Neuronal stem cell (in vitro differentiated cells): ENCODE measurements at regions not wholly inside any gene's neighbourhood (a gene's known extent, or its start where the extent isn't known, plus 50 kb on each side); places are given as distances from the start of the nearest gene placed in this dataset.

ENCODE experiments used
- DNase-seq: peaks from one replicate; pipeline ENCODE4 v3.0.0-alpha.2; 2013; ENCODE audit warnings: low spot score
- H2AFZ ChIP-seq: one replicate; pipeline ENCODE4 v1.6.1; 2013; ENCODE audit warnings: mild to moderate bottlenecking, low read length, inconsistent platforms
- H2AK5ac ChIP-seq: 2 replicates; pipeline ENCODE4 v1.6.1; 2013; ENCODE audit warnings: low read depth, mild to moderate bottlenecking, inconsistent platforms, low read length, moderate library complexity, mixed read lengths
- H2BK120ac ChIP-seq: 2 replicates; pipeline ENCODE4 v1.6.1; 2013; ENCODE audit warnings: low read depth, mild to moderate bottlenecking, inconsistent platforms, low read length, moderate library complexity, mixed read lengths
- H2BK12ac ChIP-seq: one replicate; pipeline ENCODE4 v1.6.1; 2013; ENCODE audit warnings: low read length, inconsistent platforms
- H2BK15ac ChIP-seq: 2 replicates; pipeline ENCODE4 v1.6.1; 2013; ENCODE audit warnings: mild to moderate bottlenecking, low read length, inconsistent platforms, mixed read lengths
- H2BK5ac ChIP-seq: one replicate; pipeline ENCODE4 v1.6.1; 2013; ENCODE audit warnings: inconsistent platforms, mild to moderate bottlenecking, low read length, moderate library complexity
- H3K14ac ChIP-seq: one replicate; pipeline ENCODE4 v1.6.1; 2013; ENCODE audit warnings: low read length, inconsistent platforms
- H3K18ac ChIP-seq: 2 replicates; pipeline ENCODE4 v1.6.1; 2013; ENCODE audit warnings: low read length, inconsistent platforms
- H3K23ac ChIP-seq: 2 replicates; pipeline ENCODE4 v1.6.1; 2013; ENCODE audit warnings: low read depth, mild to moderate bottlenecking, mixed read lengths, low read length, inconsistent platforms; ENCODE audit not compliant: poor library complexity
- H3K27ac ChIP-seq: replicated peaks from 3 replicates; pipeline ENCODE4 v1.5.1; 2013; ENCODE audit warnings: low read length, inconsistent platforms
- H3K27me3 ChIP-seq, 3 experiments: 2 replicates each; pipeline ENCODE4 v1.6.1; 2013; ENCODE audit warnings: low read length in 3 of 3, mild to moderate bottlenecking in 2 of 3, inconsistent platforms in 1 of 3, low read depth in 1 of 3, mixed read lengths in 1 of 3, moderate library complexity in 1 of 3; ENCODE audit not compliant: control insufficient read depth in 3 of 3, insufficient read depth in 3 of 3
- H3K36me3 ChIP-seq, 2 donors: replicated peaks in 1 of 2; 2 replicates each; pipeline ENCODE4 v1.6.1; 2013; ENCODE audit warnings: low read length in 2 of 2; ENCODE audit not compliant: control insufficient read depth in 2 of 2, insufficient read depth in 2 of 2
- H3K4ac ChIP-seq: 2 replicates; pipeline ENCODE4 v1.6.1; 2013; ENCODE audit warnings: inconsistent platforms, mild to moderate bottlenecking, low read length, moderate library complexity
- H3K4me1 ChIP-seq, 2 donors: 1 replicate in 1 of 2; 2 replicates in 1 of 2; pipeline ENCODE4 v1.6.1; 2013; ENCODE audit warnings: low read length in 2 of 2, low read depth in 1 of 2; ENCODE audit not compliant: control insufficient read depth in 2 of 2, insufficient read depth in 1 of 2
- H3K4me2 ChIP-seq: one replicate; pipeline ENCODE4 v1.6.1; 2013; ENCODE audit warnings: mild to moderate bottlenecking, low read length, inconsistent platforms; ENCODE audit not compliant: insufficient read depth, poor library complexity, severe bottlenecking
- H3K4me3 ChIP-seq, 2 donors: 2 replicates each; pipeline ENCODE4 v1.5.1; 2013; ENCODE audit warnings: low read length in 2 of 2, mild to moderate bottlenecking in 2 of 2, inconsistent platforms in 1 of 2, moderate library complexity in 1 of 2
- H3K79me1 ChIP-seq: one replicate; pipeline ENCODE4 v1.6.1; 2013; ENCODE audit warnings: low read depth, mild to moderate bottlenecking, inconsistent platforms, low read length, moderate library complexity
- H3K9ac ChIP-seq: one replicate; pipeline ENCODE4 v1.6.1; 2013; ENCODE audit warnings: mild to moderate bottlenecking, low read depth, low read length, inconsistent platforms; ENCODE audit not compliant: poor library complexity
- H3K9me3 ChIP-seq, 2 donors: replicated peaks in 1 of 2; 2 replicates each; pipeline versions ENCODE3 to v1.6.1; 2013; ENCODE audit warnings: low read length in 2 of 2, mild to moderate bottlenecking in 2 of 2, inconsistent platforms in 1 of 2, low read depth in 1 of 2, mixed read lengths in 1 of 2, moderate library complexity in 1 of 2; ENCODE audit not compliant: control insufficient read depth in 2 of 2, insufficient read depth in 1 of 2
- H4K8ac ChIP-seq: one replicate; pipeline ENCODE4 v1.6.1; 2013; ENCODE audit warnings: low read depth, mild to moderate bottlenecking, inconsistent platforms, low read length, moderate library complexity
- H4K91ac ChIP-seq: one replicate; pipeline ENCODE4 v1.6.1; 2013; ENCODE audit warnings: low read length, low read depth, mild to moderate bottlenecking, inconsistent platforms; ENCODE audit not compliant: poor library complexity
- WGBS, 2 donors: extraction: QIAGEN DNeasy Blood & Tissue Kit; methylation state at CpG; one replicate each; pipeline ENCODE4 v1.1.7; 2013; ENCODE audit warnings: missing lambda C conversion rate in 2 of 2, mixed read lengths in 1 of 2; ENCODE audit not compliant: insufficient read length in 2 of 2, insufficient replicate concordance in 1 of 2; ENCODE audit errors: extremely low coverage in 2 of 2; 5-methylcytosine and 5-hydroxymethylcytosine counted together

GRCh38 chr3:144931590-144931989 lies 960.0 kb downstream of the DIPK2A start:
- H4K91ac ChIP-seq, result no peak overlapping the region
- no peaks in the 10 kb centered on the region for H3K4me1 ChIP-seq
- H3K4ac ChIP-seq, result no peak overlapping the region
- no peaks in the 10 kb centered on the region for H3K27me3 ChIP-seq
- H3K18ac ChIP-seq, result no peak overlapping the region
- H2BK120ac ChIP-seq, result no peak overlapping the region
- no peak overlapping the region for H4K8ac ChIP-seq
- H2BK5ac ChIP-seq, result no peak overlapping the region
- H2BK12ac ChIP-seq, result no peak overlapping the region
- no peak overlapping the region for H3K9ac ChIP-seq
- no CpG with 5 or more reads among the region's 1 CpG for WGBS, 2 donors
- H2BK15ac ChIP-seq, result no peak overlapping the region
- H3K14ac ChIP-seq, result no peak overlapping the region
- no peak overlapping the region for H3K27ac ChIP-seq
- no peak overlapping the region for H3K4me2 ChIP-seq
- no peaks in the 10 kb centered on the region for H3K36me3 ChIP-seq
- no peak overlapping the region for H3K4me3 ChIP-seq
- no peaks in the 10 kb centered on the region for H3K79me1 ChIP-seq
- no peak overlapping the region for H2AK5ac ChIP-seq
- no peak overlapping the region for H3K23ac ChIP-seq
- DNase-seq, result no peak
- H2AFZ ChIP-seq, result no peak overlapping the region
- peaks cover 0 to 3% of the 10 kb centered on the region in 2 donors for H3K9me3 ChIP-seq

DNA sequence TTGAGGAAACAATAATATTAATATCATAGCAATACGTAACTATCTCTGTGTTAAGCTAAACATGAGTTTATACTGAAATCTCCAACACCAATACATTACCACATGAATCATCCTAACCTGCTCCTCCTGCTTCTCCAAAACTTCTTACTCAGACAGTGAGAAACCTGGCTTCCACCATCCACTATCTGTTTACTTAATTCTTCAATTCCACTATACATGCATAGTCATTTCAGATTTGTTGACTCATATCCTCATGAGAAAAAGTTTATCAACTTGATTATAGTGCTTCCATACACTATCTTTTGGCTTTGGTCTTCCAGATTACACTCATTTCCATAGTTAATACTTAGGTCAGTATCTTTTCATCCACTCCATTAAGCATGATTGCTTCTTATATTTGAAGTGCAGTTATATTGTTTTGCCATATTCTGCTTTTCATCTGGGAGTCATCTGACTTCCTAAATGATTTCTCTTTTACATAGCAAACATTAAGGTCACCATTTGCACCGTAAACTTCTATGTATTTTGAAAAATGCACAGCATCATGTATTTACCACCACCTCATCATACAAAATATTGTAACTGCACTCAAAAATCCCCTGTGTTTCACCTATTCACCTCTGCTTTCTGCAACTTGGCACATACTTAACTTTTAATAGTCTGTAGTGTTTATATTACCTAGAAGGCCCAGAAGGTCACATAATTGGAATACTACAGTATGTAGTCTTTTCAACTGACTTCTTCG lies 970.6 kb downstream of the DIPK2A start:
- no peak for DNase-seq
- H4K91ac ChIP-seq, result no peak overlapping the region
- H3K9ac ChIP-seq, result no peak overlapping the region
- no peak overlapping the region for H3K27ac ChIP-seq
- no peak overlapping the region for H3K18ac ChIP-seq
- no peak overlapping the region for H3K14ac ChIP-seq
- no peak overlapping the region for H2BK5ac ChIP-seq
- no peaks in the 10 kb centered on the region for H3K79me1 ChIP-seq
- H2BK12ac ChIP-seq, result no peak overlapping the region
- H3K4ac ChIP-seq, result no peak overlapping the region
- no peak overlapping the region for H2AK5ac ChIP-seq
- no peaks in the 10 kb centered on the region for H3K9me3 ChIP-seq
- no peak overlapping the region for H3K4me3 ChIP-seq
- no peaks in the 10 kb centered on the region for H3K4me1 ChIP-seq
- no peak overlapping the region for H3K23ac ChIP-seq
- no CpG with 5 or more reads among the region's 3 CpGs for WGBS, 2 donors
- no peak overlapping the region for H2BK120ac ChIP-seq
- H2BK15ac ChIP-seq, result no peak overlapping the region
- no peaks in the 10 kb centered on the region for H3K27me3 ChIP-seq
- H3K36me3 ChIP-seq, result no peaks in the 10 kb centered on the region
- no peak overlapping the region for H3K4me2 ChIP-seq
- no peak overlapping the region for H2AFZ ChIP-seq
- no peak overlapping the region for H4K8ac ChIP-seq

GRCh38 chr3:144942838-144943197 lies 971.2 kb downstream of the DIPK2A start:
- Histone ChIP-seq H3K4me3 (no peak overlapping the region), H3K14ac (no peak overlapping the region), H3K36me3 (no peaks in the 10 kb centered on the region), H2BK120ac (no peak overlapping the region), H3K79me1 (no peaks in the 10 kb centered on the region), H3K23ac (no peak overlapping the region), H3K18ac (no peak overlapping the region), H2BK15ac (no peak overlapping the region), H3K27ac (no peak overlapping the region), H2BK12ac (no peak overlapping the region), H3K4ac (no peak overlapping the region), H2AK5ac (no peak overlapping the region), H4K91ac (no peak overlapping the region), H3K9ac (no peak overlapping the region), H3K9me3 (no peaks in the 10 kb centered on the region), H2AFZ (no peak overlapping the region), H4K8ac (no peak overlapping the region), H2BK5ac (no peak overlapping the region), H3K27me3 (no peaks in the 10 kb centered on the region), H3K4me2 (no peak overlapping the region), H3K4me1 (no peaks in the 10 kb centered on the region)
- DNase-seq, result no peak
- WGBS, 2 donors, result no CpG with 5 or more reads among the region's 3 CpGs

DNA sequence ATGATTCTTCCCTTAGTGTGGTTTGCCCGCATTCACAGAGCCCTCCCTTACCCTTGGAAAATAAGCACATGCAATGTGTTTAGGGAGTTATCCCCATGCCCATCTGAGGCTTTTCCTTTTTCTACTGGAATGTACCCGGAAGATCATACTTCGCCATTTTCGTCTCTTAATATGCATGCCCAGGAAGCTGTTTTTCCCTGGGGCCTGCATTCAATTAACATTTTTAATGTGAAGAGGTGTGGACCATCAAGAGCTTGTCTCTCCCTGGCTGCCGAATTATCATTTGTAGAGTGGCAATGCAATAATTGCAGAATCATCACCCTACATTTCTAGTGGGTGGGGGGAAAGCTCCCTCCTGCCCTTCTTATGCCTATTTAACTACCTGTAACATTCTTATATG lies 976.3 kb downstream of the DIPK2A start:
- Histone ChIP-seq H3K9ac (no peak overlapping the region), H3K79me1 (no peaks in the 10 kb centered on the region), H2BK120ac (no peak overlapping the region), H3K4me2 (no peak overlapping the region), H2BK12ac (no peak overlapping the region), H2AFZ (no peak overlapping the region), H2AK5ac (no peak overlapping the region), H3K27me3 (no peaks in the 10 kb centered on the region), H2BK15ac (no peak overlapping the region), H3K27ac (no peak overlapping the region), H3K9me3 (peaks cover 0 to 7% of the 10 kb centered on the region in 2 donors), H3K14ac (no peak overlapping the region), H4K8ac (no peak overlapping the region), H3K4me3 (no peak overlapping the region), H3K36me3 (no peaks in the 10 kb centered on the region), H3K23ac (no peak overlapping the region), H3K4ac (no peak overlapping the region), H4K91ac (no peak overlapping the region), H2BK5ac (no peak overlapping the region), H3K4me1 (no peaks in the 10 kb centered on the region), H3K18ac (no peak overlapping the region)
- DNase-seq, result no peak
- no CpG with 5 or more reads among the region's 5 CpGs for WGBS, 2 donors
